Type B pancreatic cell (in vitro differentiated cells): ENCODE measurements at regions not wholly inside any gene's neighbourhood (a gene's known extent, or its start where the extent isn't known, plus 50 kb on each side); places are given as distances from the start of the nearest gene placed in this dataset.
"Not testable (repeated sequence)": the region's sequence is repeated elsewhere in the genome, so short reads cannot be mapped to it uniquely, and the experiment has no call there.

Source experiments
- DNase-seq: peaks from one replicate; pipeline ENCODE4 v3.0.0; 2021; ENCODE audit warnings: mixed read lengths; ENCODE audit not compliant: unreplicated experiment; ENCODE audit errors: extremely low spot score
- H3K27ac Mint-ChIP-seq: 2 replicates; pipeline ENCODE4 v1.8.0; 2021; ENCODE audit warnings: mild to moderate bottlenecking, mixed read lengths
- H3K27me3 Mint-ChIP-seq: 2 replicates; pipeline ENCODE4 v1.8.0; 2021; ENCODE audit warnings: mixed read lengths
- H3K36me3 Mint-ChIP-seq: 2 replicates; pipeline ENCODE4 v1.8.0; 2021; ENCODE audit warnings: mixed read lengths
- H3K4me1 Mint-ChIP-seq: one replicate; pipeline ENCODE4 v1.8.0; 2021; ENCODE audit warnings: mixed read lengths; ENCODE audit not compliant: unreplicated experiment
- H3K4me3 Mint-ChIP-seq: 2 replicates; pipeline ENCODE4 v1.8.0; 2021; ENCODE audit warnings: mild to moderate bottlenecking, mixed read lengths
- H3K9me3 Mint-ChIP-seq: 2 replicates; pipeline ENCODE4 v1.8.0; 2021; ENCODE audit warnings: mixed read lengths
- CTCF ChIP-seq: fragments of 200-600 bp; sonication (generic); conservative IDR thresholded peaks from 2 replicates; pipeline ENCODE4 v1.5.0; 2021; ENCODE audit warnings: antibody characterized with exemption, mild to moderate bottlenecking

GRCh38 chr5:112532654-112533360 lies 113.7 kb upstream of the EPB41L4A start:
- Mint-ChIP-seq H3K27me3 (no peaks in the 10 kb centered on the region), H3K4me1 (peaks cover 11% of the 10 kb centered on the region), H3K9me3 (no peaks in the 10 kb centered on the region), H3K36me3 (no peaks in the 10 kb centered on the region), H3K27ac (no peak overlapping the region), H3K4me3 (no peak overlapping the region)
- DNase-seq = no peak
- no peak for TF ChIP-seq CTCF

- no peak for DNase-seq
- peaks cover 11% of the 10 kb centered on the region for H3K4me1 Mint-ChIP-seq
- no peak for TF ChIP-seq CTCF
Measured at GRCh38 chr5:112533362-112533761, 114.3 kb upstream of the EPB41L4A start.

GRCh38 chr5:112534067-112534583 lies 115.0 kb upstream of the EPB41L4A start:
- H3K36me3 Mint-ChIP-seq = no peaks in the 10 kb centered on the region
- DNase-seq = no peak
- H3K27ac Mint-ChIP-seq = no peak overlapping the region
- peaks cover 11% of the 10 kb centered on the region for H3K4me1 Mint-ChIP-seq
- H3K9me3 Mint-ChIP-seq = no peaks in the 10 kb centered on the region
- no peaks in the 10 kb centered on the region for H3K27me3 Mint-ChIP-seq
- no peak overlapping the region for H3K4me3 Mint-ChIP-seq
- TF ChIP-seq CTCF = no peak

More at GRCh38 chr5:112533362-112533761, 114.3 kb upstream of the EPB41L4A start:
- no peak overlapping the region for H3K4me3 Mint-ChIP-seq
- no peaks in the 10 kb centered on the region for H3K36me3 Mint-ChIP-seq
- no peaks in the 10 kb centered on the region for H3K27me3 Mint-ChIP-seq
- H3K9me3 Mint-ChIP-seq = no peaks in the 10 kb centered on the region
- no peak overlapping the region for H3K27ac Mint-ChIP-seq

GRCh38 chr5:112534611-112535255 lies 115.7 kb upstream of the EPB41L4A start:
- H3K36me3 Mint-ChIP-seq = no peaks in the 10 kb centered on the region
- H3K4me1 Mint-ChIP-seq = peaks cover 11% of the 10 kb centered on the region
- H3K27me3 Mint-ChIP-seq = no peaks in the 10 kb centered on the region
- H3K4me3 Mint-ChIP-seq = no peak overlapping the region
- H3K9me3 Mint-ChIP-seq = no peaks in the 10 kb centered on the region
- H3K27ac Mint-ChIP-seq = no peak overlapping the region
- no peak for TF ChIP-seq CTCF
- DNase-seq = no peak

GRCh38 chr5:112535356-112535755 lies 116.3 kb upstream of the EPB41L4A start:
- no peak for DNase-seq
- Mint-ChIP-seq H3K4me3 (no peak overlapping the region), H3K4me1 (peaks cover 11% of the 10 kb centered on the region), H3K27me3 (no peaks in the 10 kb centered on the region), H3K27ac (no peak overlapping the region), H3K36me3 (no peaks in the 10 kb centered on the region), H3K9me3 (no peaks in the 10 kb centered on the region)
- no peak for TF ChIP-seq CTCF

GRCh38 chr5:112544558-112544957 lies 125.5 kb upstream of the EPB41L4A start:
- not testable (repeated sequence) for H3K36me3 Mint-ChIP-seq, H3K27me3 Mint-ChIP-seq, H3K27ac Mint-ChIP-seq, H3K4me1 Mint-ChIP-seq, H3K9me3 Mint-ChIP-seq, DNase-seq, H3K4me3 Mint-ChIP-seq
